ENCODE measurements at regions not wholly inside any gene's neighbourhood (a gene's known extent, or its start where the extent isn't known, plus 50 kb on each side); places are given as distances from the start of the nearest gene placed in this dataset.
"Not testable (repeated sequence)": the region's sequence is repeated elsewhere in the genome, so short reads cannot be mapped to it uniquely, and the experiment has no call there.

DNA sequence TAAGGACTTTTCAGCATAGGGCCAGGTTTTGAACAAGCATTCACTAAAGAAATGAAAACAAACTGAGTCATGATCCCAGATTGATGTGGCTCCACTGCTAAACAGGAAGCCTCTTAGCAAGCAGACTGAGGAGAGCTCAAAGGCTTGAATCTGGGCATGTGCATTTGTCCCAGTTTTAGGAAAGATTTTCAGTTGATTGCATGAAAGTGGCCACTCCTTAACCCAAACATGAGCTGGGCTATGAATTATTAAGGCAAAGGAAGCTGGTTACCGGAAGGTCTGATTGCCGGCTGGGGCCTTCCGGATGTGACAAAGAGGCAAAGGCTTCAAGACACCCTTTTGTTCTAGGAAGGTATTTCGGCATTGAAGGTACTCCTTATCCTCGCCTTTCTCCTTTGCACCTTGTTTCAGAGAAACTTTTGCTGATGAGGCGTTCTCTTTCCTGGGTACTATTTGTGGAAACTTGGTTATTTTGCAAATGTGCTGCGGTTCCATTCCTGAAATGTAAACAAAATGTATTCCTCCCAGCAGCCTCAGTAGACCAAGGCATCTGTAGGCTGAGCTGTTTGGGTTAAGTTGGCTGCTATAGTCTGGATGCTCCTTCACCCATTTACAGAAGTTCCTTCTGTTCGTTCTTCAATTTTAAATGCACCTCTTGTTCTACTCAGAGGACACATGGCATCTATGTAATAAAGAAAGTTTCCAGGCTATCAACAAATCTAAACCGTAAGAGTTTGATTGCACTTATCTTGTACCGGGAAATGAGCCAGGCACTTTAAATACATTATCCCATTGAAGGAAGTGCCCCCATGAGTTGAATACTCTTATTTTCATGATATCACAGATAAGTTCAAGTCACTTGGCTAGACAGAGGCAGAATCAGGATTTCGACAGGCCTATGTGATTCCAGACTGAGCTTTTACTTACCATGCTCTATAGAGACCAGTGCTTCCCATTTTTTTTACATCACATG is 115.6 kb upstream of the METAP2 start:
- Histone ChIP-seq H3K4me3 (ENCODE audit: low read length) (no peak overlapping the region), H3K36me3 (ENCODE audit: control insufficient read depth, insufficient read depth, low read length) (no peaks in the 10 kb centered on the region), H3K27ac (ENCODE audit: low read depth, low read length) (no peak overlapping the region), H3K27me3 (ENCODE audit: control insufficient read depth, insufficient read depth, low read length) (no peaks in the 10 kb centered on the region), H3K4me1 (ENCODE audit: control insufficient read depth, insufficient read depth, low read length) (no peaks in the 10 kb centered on the region), H3K9ac (ENCODE audit: low read length) (no peak overlapping the region)

- Histone ChIP-seq H3K36me3 (ENCODE audit: control insufficient read depth, insufficient read depth, low read length) (no peaks in the 10 kb centered on the region), H3K27me3 (ENCODE audit: control insufficient read depth, insufficient read depth, low read length) (no peaks in the 10 kb centered on the region), H3K4me1 (ENCODE audit: control insufficient read depth, insufficient read depth, low read length) (no peaks in the 10 kb centered on the region), H3K4me3 (ENCODE audit: low read length) (no peak overlapping the region), H3K9ac (ENCODE audit: low read length) (no peak overlapping the region), H3K27ac (ENCODE audit: low read depth, low read length) (no peak overlapping the region)
Measured at GRCh38 chr12:95365912-95366311, 108.0 kb upstream of the METAP2 start.

- Histone ChIP-seq H3K9ac (ENCODE audit: low read length) (no peak overlapping the region), H3K36me3 (ENCODE audit: control insufficient read depth, insufficient read depth, low read length) (no peaks in the 10 kb centered on the region), H3K4me3 (ENCODE audit: low read length) (no peak overlapping the region), H3K4me1 (ENCODE audit: control insufficient read depth, insufficient read depth, low read length) (no peaks in the 10 kb centered on the region), H3K27me3 (ENCODE audit: control insufficient read depth, insufficient read depth, low read length) (no peaks in the 10 kb centered on the region), H3K27ac (ENCODE audit: low read depth, low read length) (no peak overlapping the region)
Measured at GRCh38 chr12:95368931-95369330, 105.0 kb upstream of the METAP2 start.

DNA sequence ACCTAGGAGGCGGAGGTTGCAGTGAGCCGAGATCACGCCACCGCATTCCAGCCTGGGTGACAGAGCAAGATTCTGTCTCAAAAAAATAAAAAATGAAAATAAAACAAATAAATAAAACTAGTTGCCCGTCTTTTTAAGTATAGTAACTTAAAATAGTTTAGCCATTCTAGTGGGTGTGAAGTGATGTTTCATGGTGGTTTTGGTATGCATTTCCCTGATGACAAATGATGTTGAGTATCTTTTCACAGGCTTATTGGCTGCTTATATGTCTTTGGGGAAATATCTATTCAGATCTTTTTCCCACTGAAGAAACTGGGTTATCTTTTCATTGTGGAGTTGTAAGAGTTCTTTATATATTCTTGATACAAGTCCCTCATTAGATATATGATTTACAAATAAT is 102.4 kb upstream of the METAP2 start:
- Histone ChIP-seq H3K4me1 (ENCODE audit: control insufficient read depth, insufficient read depth, low read length) (no peaks in the 10 kb centered on the region), H3K4me3 (ENCODE audit: low read length) (no peak overlapping the region), H3K9ac (ENCODE audit: low read length) (no peak overlapping the region), H3K36me3 (ENCODE audit: control insufficient read depth, insufficient read depth, low read length) (no peaks in the 10 kb centered on the region), H3K27ac (ENCODE audit: low read depth, low read length) (no peak overlapping the region), H3K27me3 (ENCODE audit: control insufficient read depth, insufficient read depth, low read length) (no peaks in the 10 kb centered on the region)

DNA sequence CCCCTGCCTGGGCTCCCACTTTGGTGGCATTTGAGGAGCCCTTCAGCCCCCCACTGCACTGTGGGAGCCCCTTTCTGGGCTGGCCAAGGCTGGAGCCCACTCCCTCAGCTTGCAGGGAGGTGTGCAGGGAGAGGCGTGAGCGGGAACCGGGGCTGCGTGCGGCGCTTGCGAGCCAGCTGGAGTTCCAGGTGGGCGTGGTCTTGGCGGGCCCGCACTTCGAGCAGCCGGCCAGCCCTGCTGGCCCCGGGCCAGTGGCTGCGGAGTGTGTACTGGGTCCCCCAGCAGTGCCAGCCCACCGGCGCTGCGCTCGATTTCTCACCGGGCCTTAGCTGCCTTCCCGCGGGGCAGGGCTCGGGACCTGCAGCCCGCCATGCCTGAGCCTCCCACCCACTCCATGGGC is 94.5 kb upstream of the METAP2 start:
- H3K4me1 ChIP-seq (ENCODE audit: control insufficient read depth, insufficient read depth, low read length) = peaks cover 16% of the 10 kb centered on the region
- not testable (repeated sequence) for H3K27me3 ChIP-seq (ENCODE audit: control insufficient read depth, insufficient read depth, low read length); H3K36me3 ChIP-seq (ENCODE audit: control insufficient read depth, insufficient read depth, low read length); H3K9ac ChIP-seq (ENCODE audit: low read length); H3K27ac ChIP-seq (ENCODE audit: low read depth, low read length); H3K4me3 ChIP-seq (ENCODE audit: low read length)

DNA sequence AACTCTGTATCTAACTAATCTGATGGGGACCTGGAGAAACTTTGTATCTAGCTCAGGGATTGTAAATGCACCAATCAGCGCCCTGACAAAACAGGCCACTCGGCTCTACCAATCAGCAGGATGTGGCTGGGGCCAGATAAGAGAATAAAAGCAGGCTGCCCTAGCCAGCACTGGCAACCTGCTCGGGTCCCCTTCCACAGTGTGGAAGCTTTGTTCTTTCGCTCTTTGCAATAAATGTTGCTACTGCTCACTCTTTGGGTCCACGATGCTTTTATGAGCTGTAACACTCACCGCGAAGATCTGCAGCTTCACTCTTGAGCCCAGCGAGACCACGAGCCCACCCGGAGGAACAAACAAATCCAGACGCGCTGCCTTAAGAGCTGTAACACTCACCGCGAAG is 93.6 kb upstream of the METAP2 start:
- H3K27ac ChIP-seq (ENCODE audit: low read depth, low read length) = peak overlapping the region; percentile 89
- H3K4me3 ChIP-seq (ENCODE audit: low read length); H3K9ac ChIP-seq (ENCODE audit: low read length); H3K27me3 ChIP-seq (ENCODE audit: control insufficient read depth, insufficient read depth, low read length); H3K36me3 ChIP-seq (ENCODE audit: control insufficient read depth, insufficient read depth, low read length): not testable (repeated sequence)
- peaks cover 23% of the 10 kb centered on the region for H3K4me1 ChIP-seq (ENCODE audit: control insufficient read depth, insufficient read depth, low read length)

DNA sequence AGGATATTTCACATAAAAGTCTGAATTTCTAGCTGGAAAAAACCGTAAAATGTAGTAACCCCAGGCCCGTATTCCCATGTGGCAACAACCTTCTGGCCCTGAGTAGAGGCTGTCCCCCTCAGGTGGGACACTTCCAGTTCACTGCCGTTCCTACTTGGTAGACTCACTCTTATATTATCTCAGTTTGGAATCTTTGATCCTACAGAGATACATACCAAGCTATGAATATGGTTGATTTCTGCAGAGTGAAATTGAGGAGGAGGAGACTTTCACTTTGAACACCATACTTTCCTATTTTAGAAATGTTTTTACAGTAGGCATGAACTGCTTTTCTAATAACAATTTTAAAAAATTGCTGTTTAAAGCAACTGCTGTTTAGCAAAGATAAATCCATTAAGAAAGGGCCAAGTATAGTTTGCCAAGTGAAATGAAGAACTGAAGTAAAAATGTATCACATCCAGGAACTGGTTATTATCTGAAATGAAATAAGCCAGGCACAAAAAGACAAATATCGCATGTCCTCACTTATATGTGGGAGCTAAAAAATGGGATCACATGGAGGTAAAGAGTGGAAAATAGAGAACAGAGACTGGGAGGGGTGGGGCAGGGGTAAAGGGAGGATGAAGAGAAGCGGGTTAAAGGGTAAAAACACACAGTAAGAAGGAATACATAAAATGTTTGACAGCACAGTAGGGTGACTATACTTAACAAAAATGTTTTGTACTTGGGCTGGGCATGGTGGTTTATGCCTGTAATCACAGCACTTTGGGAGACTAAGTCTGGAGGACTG is 92.8 kb upstream of the METAP2 start:
- H3K27ac ChIP-seq (ENCODE audit: low read depth, low read length) = peak overlapping the region; percentile 89
- H3K4me3 ChIP-seq (ENCODE audit: low read length) = peak overlapping the region; percentile 58
- H3K27me3 ChIP-seq (ENCODE audit: control insufficient read depth, insufficient read depth, low read length) = no peaks in the 10 kb centered on the region
- no peak overlapping the region for H3K9ac ChIP-seq (ENCODE audit: low read length)
- H3K36me3 ChIP-seq (ENCODE audit: control insufficient read depth, insufficient read depth, low read length) = no peaks in the 10 kb centered on the region
- peaks cover 31% of the 10 kb centered on the region for H3K4me1 ChIP-seq (ENCODE audit: control insufficient read depth, insufficient read depth, low read length)

DNA sequence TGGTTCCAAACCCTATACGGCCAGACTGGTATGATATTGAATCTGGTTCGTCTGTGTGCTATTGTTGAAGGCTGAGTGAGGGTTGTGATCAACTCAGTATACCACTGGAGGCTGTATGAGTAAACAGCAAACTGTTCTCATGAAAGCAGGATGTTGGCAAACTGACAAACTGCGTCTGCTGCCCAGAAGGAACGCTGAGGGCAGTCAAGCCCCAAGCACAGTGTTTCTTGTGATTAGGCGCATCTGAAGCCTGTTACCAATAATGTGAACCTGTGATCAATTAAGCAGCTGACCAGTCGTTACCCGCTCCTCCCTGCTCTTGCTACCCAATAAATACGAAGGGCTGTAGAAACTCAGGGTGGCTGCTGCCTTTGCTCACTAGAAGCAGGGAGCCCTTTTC is 90.0 kb upstream of the METAP2 start:
- Histone ChIP-seq H3K4me1 (ENCODE audit: control insufficient read depth, insufficient read depth, low read length) (peaks cover 26% of the 10 kb centered on the region), H3K27ac (ENCODE audit: low read depth, low read length) (peak overlapping the region; percentile 62)
- H3K9ac ChIP-seq (ENCODE audit: low read length); H3K4me3 ChIP-seq (ENCODE audit: low read length); H3K27me3 ChIP-seq (ENCODE audit: control insufficient read depth, insufficient read depth, low read length); H3K36me3 ChIP-seq (ENCODE audit: control insufficient read depth, insufficient read depth, low read length): not testable (repeated sequence)

- Histone ChIP-seq H3K4me3 (ENCODE audit: low read length) (peak overlapping the region; percentile 56), H3K4me1 (ENCODE audit: control insufficient read depth, insufficient read depth, low read length) (peaks cover 23% of the 10 kb centered on the region)
Measured at GRCh38 chr12:95384785-95385184, 89.2 kb upstream of the METAP2 start.

DNA sequence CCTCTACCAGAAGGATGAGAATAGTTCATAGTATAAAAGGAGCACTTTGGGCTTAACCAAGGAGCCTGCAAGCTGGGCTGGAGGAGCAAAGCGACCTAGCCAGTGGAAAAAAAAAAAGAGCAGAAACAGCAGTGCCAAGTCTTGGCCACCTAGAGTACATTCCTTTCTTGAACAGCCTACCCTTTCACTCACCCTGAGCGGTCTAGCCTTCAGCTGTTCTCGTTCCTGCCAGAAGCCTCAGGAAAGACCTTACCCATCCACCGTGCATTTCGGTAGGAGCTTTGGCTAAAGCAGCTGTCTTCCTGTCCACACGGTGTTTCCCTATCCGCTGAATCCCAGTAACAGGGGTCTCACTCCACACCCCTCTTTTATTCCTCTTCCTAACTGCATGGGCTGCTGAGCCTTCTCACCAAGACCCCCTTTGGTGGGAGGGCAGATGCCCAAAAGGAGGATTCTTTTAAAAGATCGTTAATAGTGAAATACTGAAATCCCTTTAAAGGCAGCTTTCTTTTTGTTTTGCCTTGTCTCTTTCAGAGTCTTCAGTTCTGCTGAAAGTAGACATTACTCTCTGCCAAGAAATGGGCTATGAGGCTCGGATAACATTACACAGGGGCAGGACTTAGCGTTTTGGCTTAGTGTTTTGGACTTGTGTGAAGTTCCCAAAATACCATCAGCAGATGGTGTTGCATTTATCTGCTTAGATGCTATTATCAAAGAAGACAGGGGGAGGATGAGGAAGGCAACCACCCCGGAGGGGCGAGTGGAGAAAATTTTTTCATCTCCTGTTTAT is 88.5 kb upstream of the METAP2 start:
- Histone ChIP-seq H3K4me1 (ENCODE audit: control insufficient read depth, insufficient read depth, low read length) (peaks cover 23% of the 10 kb centered on the region), H3K27me3 (ENCODE audit: control insufficient read depth, insufficient read depth, low read length) (no peaks in the 10 kb centered on the region), H3K4me3 (ENCODE audit: low read length) (peak overlapping the region; percentile 56), H3K9ac (ENCODE audit: low read length) (no peak overlapping the region), H3K36me3 (ENCODE audit: control insufficient read depth, insufficient read depth, low read length) (no peaks in the 10 kb centered on the region), H3K27ac (ENCODE audit: low read depth, low read length) (peak overlapping the region; percentile 92)

More at GRCh38 chr12:95384785-95385184, 89.2 kb upstream of the METAP2 start:
- H3K9ac ChIP-seq (ENCODE audit: low read length) = no peak overlapping the region
- peak overlapping the region; percentile 92 for H3K27ac ChIP-seq (ENCODE audit: low read depth, low read length)
- H3K27me3 ChIP-seq (ENCODE audit: control insufficient read depth, insufficient read depth, low read length) = no peaks in the 10 kb centered on the region
- no peaks in the 10 kb centered on the region for H3K36me3 ChIP-seq (ENCODE audit: control insufficient read depth, insufficient read depth, low read length)

GRCh38 chr12:95386051-95386450 is 87.9 kb upstream of the METAP2 start:
- H3K9ac ChIP-seq (ENCODE audit: low read length) = no peak overlapping the region

GRCh38 chr12:95388260-95388659 is 85.7 kb upstream of the METAP2 start:
- H3K36me3 ChIP-seq (ENCODE audit: control insufficient read depth, insufficient read depth, low read length); H3K27ac ChIP-seq (ENCODE audit: low read depth, low read length); H3K27me3 ChIP-seq (ENCODE audit: control insufficient read depth, insufficient read depth, low read length); H3K4me3 ChIP-seq (ENCODE audit: low read length); H3K9ac ChIP-seq (ENCODE audit: low read length): not testable (repeated sequence)
- H3K4me1 ChIP-seq (ENCODE audit: control insufficient read depth, insufficient read depth, low read length) = peaks cover 23% of the 10 kb centered on the region

More at GRCh38 chr12:95386051-95386450, 87.9 kb upstream of the METAP2 start:
- H3K4me3 ChIP-seq (ENCODE audit: low read length) = no peak overlapping the region
- H3K27me3 ChIP-seq (ENCODE audit: control insufficient read depth, insufficient read depth, low read length) = no peaks in the 10 kb centered on the region
- H3K36me3 ChIP-seq (ENCODE audit: control insufficient read depth, insufficient read depth, low read length) = no peaks in the 10 kb centered on the region
- peak overlapping the region; percentile 92 for H3K27ac ChIP-seq (ENCODE audit: low read depth, low read length)
- peaks cover 23% of the 10 kb centered on the region for H3K4me1 ChIP-seq (ENCODE audit: control insufficient read depth, insufficient read depth, low read length)
